Effector CD8-positive, alpha-beta T cell (primary cell): ENCODE measurements at regions not wholly inside any gene's neighbourhood (a gene's known extent, or its start where the extent isn't known, plus 50 kb on each side); places are given as distances from the start of the nearest gene placed in this dataset.
"Not testable (repeated sequence)": the region's sequence is repeated elsewhere in the genome, so short reads cannot be mapped to it uniquely, and the experiment has no call there.

Source experiments
- DNase-seq: peaks from one replicate; lab custom pipeline; 2025; lab: John Stamatoyannopoulos, UW

- no peak for DNase-seq
Observed at GRCh38 chr7:45268013-45268412, 110.4 kb downstream of the RAMP3 start.

- no peak for DNase-seq
Observed at GRCh38 chr7:45269192-45269591, 111.6 kb downstream of the RAMP3 start.

- no peak for DNase-seq
Observed at GRCh38 chr7:45278763-45279398, 121.3 kb downstream of the RAMP3 start.

GRCh38 chr7:45289611-45290010 is 132.0 kb downstream of the RAMP3 start:
- not testable (repeated sequence) for DNase-seq

GRCh38 chr7:45290880-45291279 is 133.3 kb downstream of the RAMP3 start:
- DNase-seq: no peak

- DNase-seq: no peak
Observed at GRCh38 chr7:45292481-45292880, 134.9 kb downstream of the RAMP3 start.

GRCh38 chr7:45293295-45293942 is 135.8 kb downstream of the RAMP3 start:
- DNase-seq: no peak

- no peak for DNase-seq
Observed at GRCh38 chr7:45294559-45294958, 137.0 kb downstream of the RAMP3 start.

- DNase-seq: no peak
Observed at GRCh38 chr7:45295222-45295621, 137.6 kb downstream of the RAMP3 start.

GRCh38 chr7:45296748-45297147 is 139.2 kb downstream of the RAMP3 start:
- no peak for DNase-seq

- no peak for DNase-seq
Observed at GRCh38 chr7:45306752-45307305, 149.2 kb downstream of the RAMP3 start.

GRCh38 chr7:45311597-45311996 is 154.0 kb downstream of the RAMP3 start:
- no peak for DNase-seq

- not testable (repeated sequence) for DNase-seq
Observed at GRCh38 chr7:45315512-45315911, 157.9 kb downstream of the RAMP3 start.

GRCh38 chr7:45324683-45325237 is 167.2 kb downstream of the RAMP3 start:
- no peak for DNase-seq

GRCh38 chr7:45325378-45325777 is 167.8 kb downstream of the RAMP3 start:
- no peak for DNase-seq

GRCh38 chr7:45328403-45328981 is 170.9 kb downstream of the RAMP3 start:
- DNase-seq: no peak

GRCh38 chr7:45331563-45331962 is 174.0 kb downstream of the RAMP3 start:
- DNase-seq: no peak

GRCh38 chr7:45335024-45335423 is 177.4 kb downstream of the RAMP3 start:
- not testable (repeated sequence) for DNase-seq

GRCh38 chr7:45342236-45342635 is 184.6 kb downstream of the RAMP3 start:
- no peak for DNase-seq

GRCh38 chr7:45343746-45344145 is 186.2 kb downstream of the RAMP3 start:
- no peak for DNase-seq

- no peak for DNase-seq
Observed at GRCh38 chr7:45347804-45348203, 190.2 kb downstream of the RAMP3 start.

GRCh38 chr7:45349090-45349489 is 191.5 kb downstream of the RAMP3 start:
- DNase-seq: no peak

GRCh38 chr7:45350896-45351295 is 193.3 kb downstream of the RAMP3 start:
- no peak for DNase-seq
